GM20431 (cell line): ENCODE measurements at regions not wholly inside any gene's neighbourhood (a gene's known extent, or its start where the extent isn't known, plus 50 kb on each side); places are given as distances from the start of the nearest gene placed in this dataset.

Source experiments
- in situ Hi-C: fragments of 300-500 bp; cut with MseI, MboI; formaldehyde crosslinking; loops from one replicate; pipeline ENCODE4 v1.15.0; 2020; ENCODE audit warnings: low sequenced_read_pairs; ENCODE audit not compliant: unreplicated experiment

GRCh38 chr5:82403026-82403425 lies 124.9 kb upstream of the RPS23 start:
- in situ Hi-C loops: no loop called here

- in situ Hi-C loops: no loop called here
These were observed 121.0 kb upstream of the RPS23 start for GRCh38 chr5:82399111-82399510.

GRCh38 chr5:82397741-82398320 lies 119.7 kb upstream of the RPS23 start:
- in situ Hi-C loops: no loop called here

GRCh38 chr5:82396871-82397514 lies 118.8 kb upstream of the RPS23 start:
- in situ Hi-C loops: no loop called here

- in situ Hi-C loops: no loop called here
These were observed 118.2 kb upstream of the RPS23 start for GRCh38 chr5:82396396-82396795.

- in situ Hi-C loops: no loop called here
These were observed 115.8 kb upstream of the RPS23 start for GRCh38 chr5:82393951-82394350.

- in situ Hi-C loops: no loop called here
These were observed 111.9 kb upstream of the RPS23 start for GRCh38 chr5:82390088-82390487.

- in situ Hi-C loops: no loop called here
These were observed 111.2 kb upstream of the RPS23 start for GRCh38 chr5:82389347-82389746.

- in situ Hi-C loops: no loop called here
These were observed 110.0 kb upstream of the RPS23 start for GRCh38 chr5:82388181-82388580.

GRCh38 chr5:82387819-82388166 lies 109.6 kb upstream of the RPS23 start:
- in situ Hi-C loops: no loop called here

GRCh38 chr5:82387001-82387818 lies 109.1 kb upstream of the RPS23 start:
- in situ Hi-C loops: no loop called here

- in situ Hi-C loops: no loop called here
These were observed 108.4 kb upstream of the RPS23 start for GRCh38 chr5:82386576-82386975.

- in situ Hi-C loops: no loop called here
These were observed 106.0 kb upstream of the RPS23 start for GRCh38 chr5:82384034-82384750.

- in situ Hi-C loops: no loop called here
These were observed 103.4 kb upstream of the RPS23 start for GRCh38 chr5:82381591-82381990.

GRCh38 chr5:82376307-82376706 lies 98.2 kb upstream of the RPS23 start:
- in situ Hi-C loops: no loop called here

- in situ Hi-C loops: no loop called here
These were observed 97.5 kb upstream of the RPS23 start for GRCh38 chr5:82375488-82376244.

GRCh38 chr5:82374637-82375036 lies 96.5 kb upstream of the RPS23 start:
- in situ Hi-C loops: no loop called here

- in situ Hi-C loops: no loop called here
These were observed 89.8 kb upstream of the RPS23 start for GRCh38 chr5:82367930-82368329.

- in situ Hi-C loops: no loop called here
These were observed 87.6 kb upstream of the RPS23 start for GRCh38 chr5:82365744-82366228.

GRCh38 chr5:82365026-82365425 lies 86.9 kb upstream of the RPS23 start:
- in situ Hi-C loops: no loop called here
